GM18909 (cell line): ENCODE measurements at regions not wholly inside any gene's neighbourhood (a gene's known extent, or its start where the extent isn't known, plus 50 kb on each side); places are given as distances from the start of the nearest gene placed in this dataset.

Experiments
- ATAC-seq: cut with Tn5 transposase; IDR thresholded peaks from one replicate; pipeline ENCODE4 v1.9.1; 2021; ENCODE audit warnings: mild to moderate bottlenecking; ENCODE audit not compliant: unreplicated experiment, poor library complexity

GRCh38 chr18:78899241-78899640 is 80.4 kb upstream of the SALL3 start:
- no peak for ATAC-seq

GRCh38 chr18:78900938-78901909 is 78.4 kb upstream of the SALL3 start:
- no peak for ATAC-seq

- ATAC-seq, result no peak
Observed at GRCh38 chr18:78901923-78902794, 77.5 kb upstream of the SALL3 start.

- ATAC-seq, result no peak
Observed at GRCh38 chr18:78902795-78903435, 76.7 kb upstream of the SALL3 start.

- no peak for ATAC-seq
Observed at GRCh38 chr18:78903436-78904178, 76.0 kb upstream of the SALL3 start.

- ATAC-seq, result no peak
Observed at GRCh38 chr18:78904179-78904531, 75.5 kb upstream of the SALL3 start.

- ATAC-seq, result no peak
Observed at GRCh38 chr18:78905334-78905733, 74.3 kb upstream of the SALL3 start.

GRCh38 chr18:78906066-78906465 is 73.6 kb upstream of the SALL3 start:
- ATAC-seq, result no peak

GRCh38 chr18:78908462-78909260 is 71.0 kb upstream of the SALL3 start:
- no peak for ATAC-seq

GRCh38 chr18:78911751-78912283 is 67.8 kb upstream of the SALL3 start:
- no peak for ATAC-seq

GRCh38 chr18:78912336-78912735 is 67.3 kb upstream of the SALL3 start:
- no peak for ATAC-seq

- ATAC-seq, result no peak
Observed at GRCh38 chr18:78912844-78913243, 66.8 kb upstream of the SALL3 start.

- ATAC-seq, result no peak
Observed at GRCh38 chr18:78913395-78913794, 66.2 kb upstream of the SALL3 start.

GRCh38 chr18:78913830-78914231 is 65.8 kb upstream of the SALL3 start:
- no peak for ATAC-seq

- ATAC-seq, result no peak
Observed at GRCh38 chr18:78914249-78914935, 65.2 kb upstream of the SALL3 start.

GRCh38 chr18:78915446-78916008 is 64.1 kb upstream of the SALL3 start:
- ATAC-seq, result no peak

GRCh38 chr18:78918707-78919106 is 60.9 kb upstream of the SALL3 start:
- no peak for ATAC-seq

GRCh38 chr18:78919956-78920355 is 59.7 kb upstream of the SALL3 start:
- ATAC-seq, result no peak
